IPS DF 6.9 (cell line): ENCODE measurements at regions not wholly inside any gene's neighbourhood (a gene's known extent, or its start where the extent isn't known, plus 50 kb on each side); places are given as distances from the start of the nearest gene placed in this dataset.

Experiments used
- DNase-seq: peaks from one replicate; pipeline ENCODE4 v3.0.0-alpha.2; 2013; ENCODE audit warnings: low read depth, low spot score
- H3K27ac ChIP-seq: one replicate; pipeline ENCODE4 v1.5.1; 2013; ENCODE audit warnings: low read length, control low read depth
- H3K27me3 ChIP-seq: 2 replicates; pipeline ENCODE4 v1.6.1; 2013; ENCODE audit warnings: mild to moderate bottlenecking, low read length; ENCODE audit not compliant: control insufficient read depth, insufficient read depth
- H3K36me3 ChIP-seq: 2 replicates; pipeline ENCODE4 v1.6.1; 2013; ENCODE audit warnings: low read length; ENCODE audit not compliant: control insufficient read depth, insufficient read depth
- H3K4me1 ChIP-seq: 2 replicates; pipeline ENCODE4 v1.6.1; 2013; ENCODE audit warnings: low read length; ENCODE audit not compliant: control insufficient read depth, insufficient read depth
- H3K4me3 ChIP-seq: 2 replicates; pipeline ENCODE4 v1.5.1; 2013; ENCODE audit warnings: mild to moderate bottlenecking, low read length
- H3K9me3 ChIP-seq: 2 replicates; pipeline ENCODE4 v1.6.1; 2013; ENCODE audit warnings: low read length, inconsistent platforms; ENCODE audit not compliant: control insufficient read depth, insufficient read depth
- WGBS: extraction: QIAGEN DNeasy Blood & Tissue Kit; methylation state at CpG from one replicate; pipeline ENCODE4 v1.1.7; 2013; ENCODE audit warnings: mixed read lengths, missing lambda C conversion rate; ENCODE audit not compliant: insufficient read length, insufficient coverage; 5-methylcytosine and 5-hydroxymethylcytosine counted together

DNA sequence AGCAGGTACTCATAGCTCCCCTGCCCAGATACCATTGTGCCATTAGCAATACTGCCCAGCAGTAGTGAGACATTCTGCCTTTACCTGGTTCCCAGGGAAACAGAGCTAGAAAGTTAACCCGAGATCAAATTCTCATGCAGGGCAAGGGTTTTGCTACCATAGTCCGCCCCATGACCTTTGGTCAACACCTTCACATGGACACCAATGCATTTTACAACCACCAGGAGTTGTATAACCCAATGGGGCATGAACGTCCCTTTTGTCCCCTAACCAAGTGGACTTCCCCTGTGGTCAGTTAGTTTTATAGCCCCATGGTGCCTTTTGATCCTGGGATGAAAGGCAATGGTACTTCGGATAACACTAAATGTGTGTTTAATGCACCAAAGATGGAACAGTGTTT lies 151.7 kb upstream of the IQSEC1 start:
- Histone ChIP-seq H3K27me3 (no peaks in the 10 kb centered on the region), H3K9me3 (no peaks in the 10 kb centered on the region), H3K27ac (no peak overlapping the region), H3K36me3 (no peaks in the 10 kb centered on the region), H3K4me3 (no peak overlapping the region), H3K4me1 (peaks cover 5% of the 10 kb centered on the region; the same call in 1 of the 2 replicates)
- DNase-seq, result no peak
- no CpG with 5 or more reads among the region's 4 CpGs for WGBS

DNA sequence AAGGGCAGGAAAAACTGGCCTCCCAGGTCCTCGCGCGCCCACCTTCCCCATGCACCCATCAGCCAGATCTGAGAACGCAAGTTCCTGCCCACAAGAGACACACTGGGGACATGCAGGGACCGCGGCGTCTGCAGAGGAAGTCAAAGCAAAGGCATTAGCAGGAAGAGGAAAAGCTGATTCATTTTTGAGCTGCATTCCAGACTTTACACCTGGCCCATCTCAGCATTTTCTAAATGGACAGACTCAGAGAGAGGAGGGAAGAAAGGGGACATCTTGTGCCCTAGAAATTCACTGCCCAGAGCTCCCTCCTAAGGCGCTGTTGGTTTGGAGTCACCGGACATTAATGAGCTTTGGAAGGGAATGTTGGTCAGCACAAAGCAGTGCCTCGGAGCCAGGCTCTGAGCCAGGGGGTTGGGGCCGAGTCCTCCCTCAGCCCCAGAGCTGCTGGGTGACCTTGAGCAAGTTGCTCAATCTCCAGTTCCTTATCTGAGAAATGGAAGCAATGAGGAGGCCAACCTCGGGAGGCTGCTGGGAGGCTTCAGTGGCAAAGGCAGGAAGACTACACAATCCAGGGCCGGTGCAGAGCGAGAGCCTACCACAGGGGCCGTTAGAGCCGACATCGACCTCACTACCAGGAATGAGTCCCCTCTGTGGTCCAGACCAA lies 150.5 kb upstream of the IQSEC1 start:
- no CpG with 5 or more reads among the region's 17 CpGs for WGBS
- H3K27me3 ChIP-seq, result no peaks in the 10 kb centered on the region
- H3K4me1 ChIP-seq, result peaks cover 3% of the 10 kb centered on the region; the same call in 1 of the 2 replicates
- no peaks in the 10 kb centered on the region for H3K9me3 ChIP-seq
- H3K36me3 ChIP-seq, result no peaks in the 10 kb centered on the region
- no peak overlapping the region for H3K27ac ChIP-seq
- no peak overlapping the region for H3K4me3 ChIP-seq
- no peak for DNase-seq

DNA sequence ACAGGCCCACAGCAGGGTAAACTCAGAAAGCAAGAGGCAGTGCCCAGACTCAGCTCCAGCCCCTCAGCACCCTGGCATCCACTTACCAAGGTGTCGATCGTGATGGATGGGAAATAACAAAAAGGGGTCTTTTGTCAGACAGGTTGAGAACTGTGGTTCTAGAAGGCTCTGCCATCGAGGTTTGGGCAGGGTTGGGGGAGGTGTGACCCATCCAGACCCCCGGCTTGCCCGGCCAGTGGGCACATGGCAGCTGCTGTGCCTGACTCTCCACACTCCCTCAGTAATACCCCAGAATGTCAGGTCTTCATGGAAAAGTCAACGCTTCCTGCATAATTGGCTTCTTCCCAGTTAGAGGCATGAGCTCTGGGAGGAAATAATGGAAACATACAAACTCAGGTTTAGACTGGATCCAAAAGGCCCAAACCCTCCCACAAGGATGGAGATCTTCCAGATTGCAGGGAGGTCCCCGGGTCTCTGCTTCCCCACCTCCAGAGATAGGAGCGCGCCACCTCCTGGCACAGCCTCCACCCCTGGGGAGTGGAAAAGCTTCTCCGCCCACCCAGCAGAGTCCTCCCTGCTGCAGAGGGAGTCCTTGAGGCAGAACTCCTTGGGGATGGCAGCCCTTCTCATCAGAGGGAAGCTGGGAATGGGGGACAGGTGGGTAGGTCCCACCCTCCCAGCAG lies 149.8 kb upstream of the IQSEC1 start:
- H3K27ac ChIP-seq, result no peak overlapping the region
- no peaks in the 10 kb centered on the region for H3K36me3 ChIP-seq
- DNase-seq, result no peak
- peaks cover 3% of the 10 kb centered on the region; the same call in 1 of the 2 replicates for H3K4me1 ChIP-seq
- no peaks in the 10 kb centered on the region for H3K9me3 ChIP-seq
- no CpG with 5 or more reads among the region's 10 CpGs for WGBS
- no peak overlapping the region for H3K4me3 ChIP-seq
- H3K27me3 ChIP-seq, result no peaks in the 10 kb centered on the region

DNA sequence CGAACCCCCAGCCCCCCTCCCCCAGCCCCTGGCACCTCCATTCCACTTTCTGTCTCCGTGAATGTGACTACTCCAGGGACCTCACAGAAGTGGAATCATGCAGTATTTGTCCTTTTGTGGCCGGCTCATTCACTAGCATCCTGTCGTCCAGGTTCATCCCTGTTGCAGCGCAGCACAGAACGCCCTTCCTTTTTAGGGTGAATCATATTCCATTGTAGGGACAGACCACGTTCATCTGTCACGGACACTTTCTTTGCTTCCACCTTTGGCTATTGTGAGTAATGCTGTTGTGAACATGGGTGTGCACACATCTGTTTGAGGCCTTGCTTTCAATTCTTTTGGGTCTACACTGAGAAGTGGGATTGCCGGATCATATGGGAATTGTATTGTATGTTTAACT lies 148.9 kb upstream of the IQSEC1 start:
- Histone ChIP-seq H3K27ac (no peak overlapping the region), H3K36me3 (no peaks in the 10 kb centered on the region), H3K27me3 (no peaks in the 10 kb centered on the region), H3K4me3 (no peak overlapping the region), H3K4me1 (peaks cover 3% of the 10 kb centered on the region; the same call in 1 of the 2 replicates), H3K9me3 (no peaks in the 10 kb centered on the region)
- DNase-seq, result no peak
- no CpG with 5 or more reads among the region's 9 CpGs for WGBS

DNA sequence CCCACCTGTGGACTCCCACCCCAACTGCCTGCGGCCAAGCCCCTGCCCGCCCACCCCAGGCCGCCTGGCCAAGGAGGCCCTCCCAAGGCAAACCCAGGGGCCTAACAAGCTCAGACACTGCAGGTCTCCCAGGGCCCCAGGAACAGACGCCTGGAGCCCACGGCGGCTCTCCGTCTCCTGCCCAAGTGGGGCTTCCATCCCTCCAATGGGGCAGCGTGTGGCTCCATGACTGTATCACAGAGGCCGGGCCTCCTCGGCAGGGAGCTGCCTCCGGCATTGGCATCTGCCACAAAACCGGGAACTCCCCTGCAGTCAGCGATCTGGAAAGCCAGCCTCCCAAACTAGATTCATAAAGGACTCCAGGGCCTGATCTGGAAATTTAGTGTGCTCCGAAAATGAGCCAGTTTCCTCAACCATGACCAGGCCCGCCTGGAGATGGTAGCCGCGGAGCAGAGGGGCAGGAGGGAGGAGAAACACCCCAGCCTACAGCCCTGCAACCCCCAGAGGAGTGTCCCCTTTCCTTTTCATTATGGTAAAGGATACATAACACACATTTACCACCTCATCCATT lies 148.3 kb upstream of the IQSEC1 start:
- H3K9me3 ChIP-seq, result no peaks in the 10 kb centered on the region
- DNase-seq, result no peak
- H3K27me3 ChIP-seq, result no peaks in the 10 kb centered on the region
- no peak overlapping the region for H3K4me3 ChIP-seq
- H3K36me3 ChIP-seq, result no peaks in the 10 kb centered on the region
- whole genome bisulfite sequencing, result no CpG with 5 or more reads among the region's 17 CpGs
- no peak overlapping the region for H3K27ac ChIP-seq
- H3K4me1 ChIP-seq, result peaks cover 3% of the 10 kb centered on the region; the same call in 1 of the 2 replicates

DNA sequence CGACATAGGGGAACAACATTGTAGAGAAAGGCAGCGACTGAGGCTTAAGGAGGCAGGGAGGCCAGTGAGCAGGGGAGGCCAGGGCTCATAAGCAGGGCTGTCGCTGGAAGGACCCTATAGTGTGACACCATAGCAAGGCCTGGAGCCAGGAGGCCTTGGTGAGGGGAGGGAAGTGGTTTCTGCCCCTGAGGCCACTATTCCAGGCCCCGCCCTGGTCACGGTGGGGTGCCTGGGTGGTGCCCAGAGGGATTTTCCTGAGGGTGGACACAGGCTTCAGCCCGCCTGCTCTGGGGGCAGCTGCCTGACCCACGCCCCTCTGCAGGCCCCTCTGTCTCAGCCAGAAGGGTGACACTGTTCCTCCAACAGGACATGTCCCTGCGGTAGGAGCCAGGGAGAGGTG lies 147.8 kb upstream of the IQSEC1 start:
- WGBS, result no CpG with 5 or more reads among the region's 8 CpGs
- Histone ChIP-seq H3K27ac (no peak overlapping the region), H3K9me3 (no peaks in the 10 kb centered on the region), H3K27me3 (no peaks in the 10 kb centered on the region), H3K4me1 (peaks cover 3% of the 10 kb centered on the region; the same call in 1 of the 2 replicates), H3K36me3 (no peaks in the 10 kb centered on the region), H3K4me3 (no peak overlapping the region)
- DNase-seq, result no peak

DNA sequence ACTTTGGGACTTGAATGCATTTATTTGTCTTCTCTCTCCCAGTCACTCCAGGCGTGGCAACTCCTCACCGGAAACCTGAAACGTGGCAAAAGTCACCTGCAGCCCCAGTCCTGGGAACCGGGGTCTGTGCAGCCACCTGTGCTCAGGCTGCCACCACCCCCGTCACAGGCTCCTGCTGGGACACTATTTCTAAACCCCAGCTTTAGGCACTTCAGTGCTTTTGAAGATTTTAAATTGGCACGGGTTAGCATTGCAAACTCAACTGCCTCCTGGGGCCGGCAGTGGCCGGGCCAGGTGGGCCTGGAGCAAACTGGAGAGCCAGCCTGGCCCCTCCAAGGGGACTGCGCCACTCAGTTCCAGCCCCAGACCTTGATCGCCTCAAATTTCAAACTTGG lies 146.7 kb upstream of the IQSEC1 start:
- Histone ChIP-seq H3K36me3 (no peaks in the 10 kb centered on the region), H3K4me1 (peaks cover 3% of the 10 kb centered on the region; the same call in 1 of the 2 replicates), H3K4me3 (no peak overlapping the region), H3K9me3 (no peaks in the 10 kb centered on the region), H3K27ac (no peak overlapping the region), H3K27me3 (no peaks in the 10 kb centered on the region)
- no CpG with 5 or more reads among the region's 10 CpGs for WGBS
- no peak for DNase-seq

DNA sequence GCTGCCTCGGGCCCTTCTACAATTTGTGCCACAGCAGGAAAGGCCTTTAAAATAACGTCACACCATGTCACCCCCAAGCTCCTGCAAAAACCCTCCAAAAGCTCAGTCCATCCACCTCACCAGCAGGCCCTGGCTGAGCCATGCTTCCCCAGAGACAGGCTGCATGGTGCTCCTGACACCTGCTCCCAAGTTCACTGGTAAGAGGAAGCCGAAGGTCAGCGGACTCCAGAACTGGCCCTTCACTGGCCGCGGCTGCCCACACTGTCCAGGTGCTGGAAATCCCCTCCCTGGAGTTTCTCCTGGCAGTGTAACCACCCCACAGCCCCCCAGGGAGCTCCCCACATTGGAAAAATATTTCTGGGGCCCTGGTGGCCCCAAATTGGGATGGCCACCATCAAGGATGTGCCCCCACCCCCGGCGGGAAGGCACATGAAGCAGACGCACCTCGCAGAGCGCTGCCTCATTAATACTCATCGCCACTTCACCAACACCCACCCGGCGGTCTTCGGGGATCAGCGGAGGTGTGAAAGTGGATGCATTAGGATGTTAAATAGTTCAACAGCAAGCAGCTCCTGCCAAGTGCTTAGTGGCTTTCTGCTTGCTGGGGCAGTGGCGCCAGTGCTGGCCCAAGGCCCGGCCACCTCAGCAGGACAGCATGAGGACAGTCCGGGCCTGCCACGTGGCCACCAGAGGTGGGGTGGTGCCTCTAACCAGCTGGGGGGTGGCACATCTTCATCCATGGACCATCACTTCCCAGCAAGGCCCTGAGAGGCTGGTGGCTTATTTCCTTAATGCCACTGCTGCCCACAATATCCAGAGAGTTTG lies 146.1 kb upstream of the IQSEC1 start:
- Histone ChIP-seq H3K4me1 (peaks cover 6% of the 10 kb centered on the region; the same call in 1 of the 2 replicates), H3K36me3 (no peaks in the 10 kb centered on the region), H3K27me3 (no peaks in the 10 kb centered on the region), H3K4me3 (no peak overlapping the region), H3K9me3 (no peaks in the 10 kb centered on the region), H3K27ac (no peak overlapping the region)
- DNase-seq, result no peak
- no CpG with 5 or more reads among the region's 20 CpGs for WGBS

DNA sequence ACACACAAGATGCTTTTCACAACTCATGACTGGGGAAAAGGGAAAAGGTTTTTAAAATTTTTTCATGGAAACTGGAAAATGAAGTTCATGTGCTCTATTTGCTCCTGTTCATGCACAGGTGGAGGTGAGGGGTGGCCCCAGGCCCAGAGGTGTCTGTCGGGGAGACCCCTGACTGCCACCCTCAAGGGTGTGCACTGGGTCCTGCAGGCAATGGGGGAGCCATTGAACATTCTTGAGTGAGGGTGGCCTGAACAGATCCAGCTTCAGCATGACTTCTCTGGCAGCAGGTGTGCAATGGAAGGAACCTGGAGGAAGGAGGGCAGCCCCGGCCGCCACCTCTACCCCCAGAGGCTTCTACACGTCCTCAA lies 145.3 kb upstream of the IQSEC1 start:
- no peaks in the 10 kb centered on the region for H3K27me3 ChIP-seq
- H3K4me3 ChIP-seq, result no peak overlapping the region
- H3K36me3 ChIP-seq, result no peaks in the 10 kb centered on the region
- DNase-seq, result no peak
- H3K4me1 ChIP-seq, result peaks cover 6% of the 10 kb centered on the region; the same call in 1 of the 2 replicates
- no peak overlapping the region for H3K27ac ChIP-seq
- H3K9me3 ChIP-seq, result no peaks in the 10 kb centered on the region
- no CpG with 5 or more reads among the region's 4 CpGs for WGBS
